GM18511 (cell line): ENCODE measurements at regions not wholly inside any gene's neighbourhood (a gene's known extent, or its start where the extent isn't known, plus 50 kb on each side); places are given as distances from the start of the nearest gene placed in this dataset.
A peak's percentile ranks its signal among the peaks of the same experiment; 100 is the strongest.
"Not testable (repeated sequence)": the region's sequence is repeated elsewhere in the genome, so short reads cannot be mapped to it uniquely, and the experiment has no call there.

ENCODE experiments used
- ATAC-seq: cut with Tn5 transposase; IDR thresholded peaks from one replicate; pipeline ENCODE4 v1.9.1; 2021; ENCODE audit warnings: mild to moderate bottlenecking, moderate library complexity; ENCODE audit not compliant: unreplicated experiment

GRCh38 chr18:64765908-64766307, 617.0 kb upstream of the LINC00305 start:
- no peak for ATAC-seq

GRCh38 chr18:64752707-64753106, 603.8 kb upstream of the LINC00305 start:
- ATAC-seq: no peak

- no peak for ATAC-seq
Measured at GRCh38 chr18:64749884-64750283, 601.0 kb upstream of the LINC00305 start.

GRCh38 chr18:64747803-64748202, 598.9 kb upstream of the LINC00305 start:
- no peak for ATAC-seq

GRCh38 chr18:64742898-64743297, 594.0 kb upstream of the LINC00305 start:
- no peak for ATAC-seq

GRCh38 chr18:64734063-64734462, 585.2 kb upstream of the LINC00305 start:
- no peak for ATAC-seq

- ATAC-seq: not testable (repeated sequence)
Measured at GRCh38 chr18:64725657-64726056, 576.8 kb upstream of the LINC00305 start.

- no peak for ATAC-seq
Measured at GRCh38 chr18:64720781-64721464, 572.0 kb upstream of the LINC00305 start.

GRCh38 chr18:64718808-64719207, 569.9 kb upstream of the LINC00305 start:
- no peak for ATAC-seq

- ATAC-seq: no peak
Measured at GRCh38 chr18:64717026-64717425, 568.1 kb upstream of the LINC00305 start.

- no peak for ATAC-seq
Measured at GRCh38 chr18:64714086-64714485, 565.2 kb upstream of the LINC00305 start.

- peak; percentile 96 for ATAC-seq
Measured at GRCh38 chr18:64713284-64713683, 564.4 kb upstream of the LINC00305 start.

GRCh38 chr18:64712035-64712434, 563.1 kb upstream of the LINC00305 start:
- ATAC-seq: no peak

- ATAC-seq: no peak
Measured at GRCh38 chr18:64710105-64710861, 561.4 kb upstream of the LINC00305 start.

GRCh38 chr18:64707052-64707451, 558.2 kb upstream of the LINC00305 start:
- no peak for ATAC-seq

- no peak for ATAC-seq
Measured at GRCh38 chr18:64699081-64699480, 550.2 kb upstream of the LINC00305 start.

- no peak for ATAC-seq
Measured at GRCh38 chr18:64695851-64696553, 547.1 kb upstream of the LINC00305 start.

GRCh38 chr18:64693766-64694165, 544.9 kb upstream of the LINC00305 start:
- ATAC-seq: no peak

GRCh38 chr18:64692826-64693225, 543.9 kb upstream of the LINC00305 start:
- no peak for ATAC-seq

GRCh38 chr18:64679121-64679520, 530.2 kb upstream of the LINC00305 start:
- ATAC-seq: no peak

GRCh38 chr18:64678048-64678447, 529.2 kb upstream of the LINC00305 start:
- no peak for ATAC-seq

GRCh38 chr18:64674694-64675093, 525.8 kb upstream of the LINC00305 start:
- ATAC-seq: no peak
